NAMALWA (cell line): ENCODE measurements at regions not wholly inside any gene's neighbourhood (a gene's known extent, or its start where the extent isn't known, plus 50 kb on each side); places are given as distances from the start of the nearest gene placed in this dataset.
"Not testable (repeated sequence)": the region's sequence is repeated elsewhere in the genome, so short reads cannot be mapped to it uniquely, and the experiment has no call there.

ENCODE experiments used
- DNase-seq: peaks from one replicate; pipeline ENCODE4 v3.0.0-alpha.2; 2015; ENCODE audit warnings: low spot score

- no peak for DNase-seq
Observed at GRCh38 chr10:32217216-32217615, 129.7 kb downstream of the EPC1 start.

- DNase-seq: not testable (repeated sequence)
Observed at GRCh38 chr10:32213838-32214237, 133.1 kb downstream of the EPC1 start.

- DNase-seq: no peak
Observed at GRCh38 chr10:32211046-32211363, 136.0 kb downstream of the EPC1 start.

GRCh38 chr10:32210306-32211045 is 136.5 kb downstream of the EPC1 start:
- DNase-seq: peak; percentile 47

GRCh38 chr10:32208005-32208404 is 139.0 kb downstream of the EPC1 start:
- not testable (repeated sequence) for DNase-seq

GRCh38 chr10:32207544-32207943 is 139.4 kb downstream of the EPC1 start:
- DNase-seq: peak; percentile 79

GRCh38 chr10:32205670-32206069 is 141.3 kb downstream of the EPC1 start:
- no peak for DNase-seq

- no peak for DNase-seq
Observed at GRCh38 chr10:32204606-32205005, 142.4 kb downstream of the EPC1 start.

GRCh38 chr10:32199714-32200394 is 143.6 kb upstream of the KIF5B start:
- no peak for DNase-seq

GRCh38 chr10:32197423-32197822 is 141.2 kb upstream of the KIF5B start:
- DNase-seq: no peak

GRCh38 chr10:32190890-32191491 is 134.8 kb upstream of the KIF5B start:
- peak; percentile 79 for DNase-seq

- peak; percentile 15 for DNase-seq
Observed at GRCh38 chr10:32189400-32190084, 133.3 kb upstream of the KIF5B start.

- not testable (repeated sequence) for DNase-seq
Observed at GRCh38 chr10:32188601-32189000, 132.4 kb upstream of the KIF5B start.

GRCh38 chr10:32187686-32188085 is 131.5 kb upstream of the KIF5B start:
- no peak for DNase-seq

GRCh38 chr10:32183652-32184051 is 127.4 kb upstream of the KIF5B start:
- not testable (repeated sequence) for DNase-seq

- no peak for DNase-seq
Observed at GRCh38 chr10:32182476-32182875, 126.3 kb upstream of the KIF5B start.

GRCh38 chr10:32180390-32181280 is 124.4 kb upstream of the KIF5B start:
- DNase-seq: no peak

- DNase-seq: no peak
Observed at GRCh38 chr10:32179836-32180235, 123.6 kb upstream of the KIF5B start.

- DNase-seq: not testable (repeated sequence)
Observed at GRCh38 chr10:32177594-32177993, 121.4 kb upstream of the KIF5B start.

- DNase-seq: no peak
Observed at GRCh38 chr10:32175629-32176028, 119.4 kb upstream of the KIF5B start.

GRCh38 chr10:32174349-32174893 is 118.2 kb upstream of the KIF5B start:
- no peak for DNase-seq
